Cardiac fibroblast (primary cell): ENCODE measurements at regions not wholly inside any gene's neighbourhood (a gene's known extent, or its start where the extent isn't known, plus 50 kb on each side); places are given as distances from the start of the nearest gene placed in this dataset.

Experiments
- DNase-seq, 2 donors: peaks; one replicate each; pipeline versions ENCODE4 v3.0.0 to v3.0.0-alpha.2; 2010; ENCODE audit warnings: low read depth in 2 of 2
- H3K4me3 ChIP-seq, 2 donors: replicated peaks in 1 of 2; 1 replicate in 1 of 2; 2 replicates in 1 of 2; pipeline ENCODE4 v1.5.1; 2011; ENCODE audit warnings: low read depth in 2 of 2, low read length in 2 of 2, mild to moderate bottlenecking in 2 of 2, moderate library complexity in 1 of 2
- TF ChIP-seq, protein P1 (sequence below): IDR thresholded peaks from one replicate; pipeline ENCODE4 v1.5.1; 2011; ENCODE audit warnings: low read depth, mild to moderate bottlenecking, low read length, inconsistent platforms

DNA sequence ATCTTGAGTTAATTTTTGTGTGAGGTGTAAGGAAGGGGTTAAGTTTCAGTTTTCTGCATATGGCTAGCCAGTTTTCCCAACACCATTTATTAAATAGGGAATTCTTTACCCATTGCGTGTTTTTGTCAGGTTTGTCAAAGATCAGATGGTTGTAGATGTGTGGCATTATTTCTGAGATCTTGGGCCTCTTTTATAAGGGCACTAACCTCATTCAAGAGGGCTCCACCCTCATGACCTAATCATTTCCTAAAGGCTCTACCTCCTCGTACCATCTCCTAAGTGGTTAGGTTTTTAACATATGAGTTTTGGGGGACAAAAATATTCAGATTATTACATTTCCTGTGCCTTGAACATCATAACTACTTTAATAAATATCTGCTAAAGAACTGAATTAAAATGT is 510.9 kb downstream of the UTRN start:
- no peak overlapping the region for H3K4me3 ChIP-seq
- no peak for DNase-seq
- TF ChIP-seq, protein P1, sequence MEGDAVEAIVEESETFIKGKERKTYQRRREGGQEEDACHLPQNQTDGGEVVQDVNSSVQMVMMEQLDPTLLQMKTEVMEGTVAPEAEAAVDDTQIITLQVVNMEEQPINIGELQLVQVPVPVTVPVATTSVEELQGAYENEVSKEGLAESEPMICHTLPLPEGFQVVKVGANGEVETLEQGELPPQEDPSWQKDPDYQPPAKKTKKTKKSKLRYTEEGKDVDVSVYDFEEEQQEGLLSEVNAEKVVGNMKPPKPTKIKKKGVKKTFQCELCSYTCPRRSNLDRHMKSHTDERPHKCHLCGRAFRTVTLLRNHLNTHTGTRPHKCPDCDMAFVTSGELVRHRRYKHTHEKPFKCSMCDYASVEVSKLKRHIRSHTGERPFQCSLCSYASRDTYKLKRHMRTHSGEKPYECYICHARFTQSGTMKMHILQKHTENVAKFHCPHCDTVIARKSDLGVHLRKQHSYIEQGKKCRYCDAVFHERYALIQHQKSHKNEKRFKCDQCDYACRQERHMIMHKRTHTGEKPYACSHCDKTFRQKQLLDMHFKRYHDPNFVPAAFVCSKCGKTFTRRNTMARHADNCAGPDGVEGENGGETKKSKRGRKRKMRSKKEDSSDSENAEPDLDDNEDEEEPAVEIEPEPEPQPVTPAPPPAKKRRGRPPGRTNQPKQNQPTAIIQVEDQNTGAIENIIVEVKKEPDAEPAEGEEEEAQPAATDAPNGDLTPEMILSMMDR, result no peak

DNA sequence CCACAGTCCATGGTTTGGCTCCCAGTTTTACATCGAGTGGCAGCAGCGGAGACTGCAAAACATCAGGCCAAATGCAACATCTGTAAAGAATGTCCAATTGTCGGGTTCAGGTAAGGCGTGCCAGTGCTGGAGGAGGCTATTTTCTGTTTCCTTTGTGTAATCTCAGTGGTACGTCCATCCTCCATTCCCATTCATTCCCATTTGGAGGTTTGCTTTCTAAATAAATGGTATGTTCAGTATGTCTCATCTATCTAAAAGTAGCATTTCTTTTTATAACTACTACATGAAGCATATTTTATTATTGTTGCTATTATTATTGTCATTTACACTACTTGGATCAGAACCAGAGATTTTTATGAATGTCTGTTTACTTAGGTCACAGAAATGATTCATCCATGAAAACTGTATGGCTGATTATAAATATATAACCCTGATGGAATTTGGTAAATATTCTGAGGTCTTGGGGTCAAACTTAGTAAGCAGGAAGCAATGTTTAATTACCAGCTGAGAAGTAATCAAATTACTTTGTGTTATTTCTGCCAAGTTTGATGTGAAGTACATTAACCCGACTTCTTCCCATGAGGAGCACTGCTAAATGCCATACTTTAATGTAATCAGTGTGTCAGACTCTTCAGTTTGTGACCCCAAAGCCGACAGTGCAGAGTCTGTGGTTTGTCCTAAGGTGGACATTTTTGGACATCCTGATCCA is 512.9 kb downstream of the UTRN start:
- no peak overlapping the region for H3K4me3 ChIP-seq
- peak; percentile 52 to 84 for DNase-seq
- TF ChIP-seq, protein P1, result no peak

DNA sequence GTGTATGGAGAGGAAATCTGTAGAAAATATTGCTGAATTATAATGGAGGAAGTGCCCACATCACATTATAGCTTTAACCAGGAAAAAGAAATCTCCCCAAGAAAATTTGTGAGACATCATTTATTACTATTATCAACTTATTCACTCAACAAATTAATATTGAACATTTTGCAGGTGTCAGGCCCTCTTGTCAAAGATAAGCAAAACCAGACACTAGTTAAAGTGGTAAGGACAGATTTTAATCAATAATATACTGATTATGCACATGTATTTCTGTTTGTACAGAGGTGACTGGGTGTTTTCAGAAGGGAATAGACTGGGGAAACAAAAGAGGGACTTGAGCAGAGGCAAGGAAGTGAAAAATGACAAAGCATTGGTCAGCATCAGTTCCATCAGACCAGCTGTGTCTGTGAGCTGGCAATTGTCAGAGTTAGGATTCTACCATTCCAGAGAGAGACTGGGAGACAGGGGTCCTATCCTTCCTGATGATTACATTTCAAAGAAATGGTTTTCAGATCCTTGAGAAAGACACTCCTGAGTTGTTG is 519.2 kb downstream of the UTRN start:
- TF ChIP-seq, protein P1, result no peak
- H3K4me3 ChIP-seq, result no peak overlapping the region
- DNase-seq, result no peak

DNA sequence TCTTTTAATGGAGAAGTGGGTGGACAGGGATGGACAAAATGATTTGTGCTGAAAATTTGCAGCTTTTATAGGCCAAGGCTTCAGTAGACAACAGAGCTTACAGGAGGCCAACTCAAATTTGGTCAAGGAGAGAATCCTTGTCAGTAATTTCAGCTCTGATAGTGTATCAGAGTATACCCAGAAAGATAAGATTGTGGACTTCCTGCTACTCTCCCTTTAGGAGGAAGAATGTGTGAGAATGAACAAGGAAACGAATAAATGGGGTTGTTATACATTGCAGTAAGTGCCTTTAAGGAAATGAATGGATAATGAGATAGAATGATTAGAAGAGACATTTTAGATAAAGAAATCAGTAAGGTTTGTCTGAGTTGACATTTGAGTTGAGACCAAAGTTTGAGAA is 519.9 kb downstream of the UTRN start:
- no peak for DNase-seq
- H3K4me3 ChIP-seq, result no peak overlapping the region
- TF ChIP-seq, protein P1, result no peak

DNA sequence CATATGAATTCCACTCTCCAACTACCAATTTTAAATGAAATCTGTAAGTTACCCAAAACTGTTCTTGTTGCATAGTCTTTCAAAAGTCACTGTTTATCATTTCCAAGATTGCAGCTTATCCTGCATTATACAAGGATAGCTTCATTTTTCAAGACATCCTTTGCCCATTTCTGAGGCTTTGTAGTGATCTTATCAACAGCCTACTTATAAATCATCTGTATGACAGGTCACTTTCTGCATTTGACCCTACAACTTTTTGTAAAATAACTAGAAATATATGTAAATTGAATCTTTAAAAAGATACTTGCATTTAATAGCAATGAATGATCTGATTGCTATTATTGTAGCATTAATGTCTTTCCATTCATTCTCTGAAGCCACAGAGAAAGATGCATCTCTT is 521.1 kb downstream of the UTRN start:
- no peak for DNase-seq
- TF ChIP-seq, protein P1, result no peak
- no peak overlapping the region for H3K4me3 ChIP-seq

DNA sequence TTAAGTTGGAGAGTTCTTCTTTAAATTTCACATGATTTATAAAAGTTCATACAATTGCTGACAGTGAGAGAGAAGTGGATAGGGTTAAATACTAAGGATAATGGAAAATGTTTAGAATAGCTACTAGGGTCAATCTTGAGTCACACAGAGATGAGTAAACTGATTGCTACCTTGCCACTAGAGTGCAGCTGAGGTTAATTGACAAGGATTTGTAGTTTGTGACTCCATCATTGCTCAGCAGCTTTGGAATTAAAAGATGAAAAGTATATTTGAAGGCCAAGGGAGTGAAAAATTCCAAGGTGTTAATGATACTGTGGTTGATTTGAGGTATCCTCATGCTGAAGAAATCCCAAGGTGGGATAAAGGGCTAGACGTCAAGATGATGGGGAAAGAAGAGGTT is 524.0 kb downstream of the UTRN start:
- TF ChIP-seq, protein P1, result no peak
- DNase-seq, result peak in 1 of 2 donors; percentile 6
- H3K4me3 ChIP-seq, result no peak overlapping the region
